Activated CD4-positive, CD25-positive, alpha-beta regulatory T cell treated with anti-CD3 and anti-CD28 coated beads, Interleukin-2, amount 50 U/mL, for 72 hours (primary cell): ENCODE measurements at regions not wholly inside any gene's neighbourhood (a gene's known extent, or its start where the extent isn't known, plus 50 kb on each side); places are given as distances from the start of the nearest gene placed in this dataset.

Experiments used
- DNase-seq: peaks from one replicate; pipeline ENCODE4 v3.0.0; 2021

DNA sequence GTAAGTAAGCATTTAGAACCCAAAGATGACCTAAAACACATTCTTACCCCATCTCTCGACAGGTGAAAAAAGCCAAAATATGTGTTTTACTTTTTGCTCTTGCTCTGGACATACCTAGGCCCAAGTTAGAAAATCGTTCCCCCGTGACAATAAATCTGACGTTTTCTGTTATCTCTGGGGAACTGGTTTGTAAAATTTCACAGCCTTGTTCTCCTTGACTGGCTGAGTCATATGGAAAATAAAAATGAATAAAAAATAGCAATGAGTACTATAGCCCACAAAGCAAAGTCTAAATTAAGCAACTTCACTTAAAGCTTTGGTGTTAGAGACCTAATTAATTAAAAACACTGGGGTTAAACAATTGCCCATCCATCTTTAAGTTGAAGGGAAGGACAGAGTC lies 286.9 kb upstream of the CLINT1 start:
- no peak for DNase-seq

DNA sequence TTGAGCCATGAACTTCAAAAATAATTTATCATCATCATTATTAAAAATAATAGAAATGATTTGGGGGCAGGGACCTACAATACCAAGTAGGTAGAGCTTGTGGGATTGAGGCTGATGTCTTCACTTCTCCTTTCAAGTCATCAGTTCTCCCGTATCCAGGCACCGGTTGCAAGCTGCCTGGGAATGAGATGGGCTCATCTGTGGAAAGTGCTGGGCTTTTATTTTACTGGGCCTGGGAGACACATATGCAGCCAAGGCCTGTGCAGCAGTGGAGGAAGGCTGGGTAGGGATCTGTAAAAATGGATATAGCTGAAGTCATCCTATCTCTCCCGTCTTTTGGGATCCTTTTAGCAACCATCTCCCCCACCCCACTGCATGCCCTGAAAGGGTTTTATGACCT lies 284.1 kb upstream of the CLINT1 start:
- DNase-seq, result no peak

DNA sequence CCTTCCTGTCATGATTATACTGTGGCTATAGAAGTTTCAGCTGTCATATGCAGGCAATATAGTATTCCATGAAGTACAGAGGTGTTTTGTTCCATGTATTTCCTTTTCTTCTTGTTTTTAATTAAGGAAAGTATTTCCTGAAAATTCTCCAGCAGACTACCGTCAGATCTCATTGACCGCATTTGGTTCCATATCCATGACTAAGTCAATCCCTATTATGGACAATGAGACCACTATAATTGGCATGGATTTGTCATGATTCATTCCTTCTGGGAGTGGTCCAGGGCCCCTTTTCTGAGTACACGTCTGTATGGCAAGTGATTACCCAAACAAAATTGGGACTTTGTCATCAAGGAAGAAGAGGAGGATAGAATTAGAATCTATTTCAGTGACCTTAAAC lies 283.2 kb upstream of the CLINT1 start:
- no peak for DNase-seq

DNA sequence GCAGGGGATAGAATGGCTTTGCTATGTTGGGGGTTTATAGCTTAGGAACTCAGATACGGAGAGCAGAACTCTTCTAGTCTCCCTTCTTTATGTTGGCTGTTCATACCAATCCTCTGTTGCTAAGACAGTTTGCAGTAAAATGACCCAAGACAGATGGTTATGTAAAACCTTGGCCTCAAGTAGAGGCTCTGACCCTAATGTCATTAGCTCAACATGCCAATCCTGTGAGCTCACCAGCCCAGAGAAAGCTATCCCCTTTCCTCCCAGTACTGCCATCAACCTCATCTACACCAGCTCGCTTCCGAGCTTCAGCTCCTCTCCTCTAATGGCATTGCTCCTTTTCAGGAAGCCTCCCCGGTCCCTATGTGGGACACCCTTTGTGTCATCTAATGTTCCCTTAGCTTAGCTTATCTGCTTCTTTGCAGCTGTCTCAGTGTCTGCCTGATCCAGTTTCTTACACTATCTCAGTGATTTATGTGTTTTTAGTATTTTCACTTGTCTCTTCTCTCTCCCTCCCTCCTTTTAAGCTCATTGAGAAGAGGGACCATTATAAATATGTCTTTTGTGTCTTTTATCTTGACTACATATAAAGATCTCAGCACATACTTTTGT lies 281.3 kb upstream of the CLINT1 start:
- DNase-seq, result no peak

DNA sequence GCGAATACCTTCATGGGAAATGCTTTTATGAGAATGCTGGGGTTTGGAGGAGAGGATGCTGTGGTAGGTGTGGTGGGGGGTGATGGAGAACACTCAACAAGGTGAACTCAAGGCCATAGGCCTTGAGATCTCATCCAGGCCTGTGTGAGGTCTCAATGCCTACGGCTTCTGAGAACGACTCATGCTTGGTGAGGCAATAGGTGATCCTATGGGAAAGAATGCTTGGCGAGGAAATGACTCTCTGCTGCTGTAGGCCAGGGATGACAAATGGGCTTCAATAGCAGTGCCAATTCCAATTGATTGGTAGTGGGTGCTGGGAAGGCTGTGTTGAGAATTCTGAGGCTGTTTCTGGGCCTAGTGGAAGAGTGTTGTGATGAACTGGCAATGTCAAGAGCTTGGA lies 280.2 kb upstream of the CLINT1 start:
- no peak for DNase-seq

DNA sequence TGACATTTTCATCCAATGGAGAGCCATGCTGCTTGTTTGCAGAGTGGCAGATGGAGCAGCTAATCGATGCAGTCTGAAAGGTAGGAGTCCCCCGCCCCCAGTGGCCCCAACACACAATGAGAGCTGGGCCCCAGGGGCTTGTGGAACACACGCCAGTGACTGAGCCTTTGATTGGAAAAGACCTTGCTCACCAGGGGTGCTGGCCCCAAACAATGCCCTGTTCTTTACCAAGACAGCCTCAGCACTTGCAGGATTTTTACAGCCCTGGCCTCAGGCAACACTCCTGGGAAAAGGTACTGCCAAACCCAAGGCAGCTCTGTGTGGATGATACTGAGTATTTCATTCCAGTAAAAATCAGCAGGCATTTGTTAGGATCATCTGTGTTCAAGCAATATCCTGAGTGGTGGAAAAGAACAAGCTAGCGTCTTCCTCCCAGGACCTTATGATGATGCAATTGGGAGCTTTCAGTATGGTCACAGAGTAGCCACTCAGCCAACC lies 276.8 kb upstream of the CLINT1 start:
- no peak for DNase-seq

DNA sequence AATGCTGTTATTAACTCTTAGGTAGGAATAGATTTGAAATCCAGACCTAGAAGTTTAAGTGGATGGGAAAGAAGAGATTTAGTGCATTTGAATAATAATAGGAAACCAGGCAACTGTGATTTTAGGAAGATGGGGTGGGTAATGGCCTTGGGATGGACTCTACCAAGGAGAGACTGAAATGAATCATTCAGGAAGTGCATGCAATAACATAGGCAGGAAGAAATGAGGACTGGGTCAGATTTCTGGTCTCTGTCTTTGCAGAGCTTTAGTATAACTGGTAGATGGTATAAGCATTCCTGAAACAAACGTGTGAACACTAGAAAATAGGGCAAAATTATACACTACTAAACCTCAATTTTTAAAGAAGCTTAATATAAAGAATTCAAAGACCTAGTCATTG lies 274.4 kb upstream of the CLINT1 start:
- DNase-seq, result no peak

DNA sequence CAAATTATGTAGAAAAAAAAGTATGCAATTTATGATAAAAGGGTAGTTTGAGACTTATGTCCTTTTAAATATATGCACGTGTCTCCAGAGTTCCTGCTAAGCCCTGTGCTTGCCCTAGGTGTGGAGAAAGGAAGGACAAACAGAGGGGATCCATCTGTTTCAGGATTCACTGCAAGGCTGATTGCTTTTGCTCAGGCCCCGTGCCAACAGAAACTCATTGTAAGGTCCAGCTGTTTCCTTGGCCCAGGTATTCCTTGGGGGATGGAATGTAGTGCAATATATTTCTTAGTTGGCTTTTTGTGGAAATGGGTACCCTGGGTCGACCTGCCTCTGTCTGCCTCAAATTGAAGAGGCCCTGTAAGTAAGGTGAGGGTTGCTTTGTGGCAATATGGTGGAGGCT lies 268.6 kb upstream of the CLINT1 start:
- DNase-seq, result no peak

DNA sequence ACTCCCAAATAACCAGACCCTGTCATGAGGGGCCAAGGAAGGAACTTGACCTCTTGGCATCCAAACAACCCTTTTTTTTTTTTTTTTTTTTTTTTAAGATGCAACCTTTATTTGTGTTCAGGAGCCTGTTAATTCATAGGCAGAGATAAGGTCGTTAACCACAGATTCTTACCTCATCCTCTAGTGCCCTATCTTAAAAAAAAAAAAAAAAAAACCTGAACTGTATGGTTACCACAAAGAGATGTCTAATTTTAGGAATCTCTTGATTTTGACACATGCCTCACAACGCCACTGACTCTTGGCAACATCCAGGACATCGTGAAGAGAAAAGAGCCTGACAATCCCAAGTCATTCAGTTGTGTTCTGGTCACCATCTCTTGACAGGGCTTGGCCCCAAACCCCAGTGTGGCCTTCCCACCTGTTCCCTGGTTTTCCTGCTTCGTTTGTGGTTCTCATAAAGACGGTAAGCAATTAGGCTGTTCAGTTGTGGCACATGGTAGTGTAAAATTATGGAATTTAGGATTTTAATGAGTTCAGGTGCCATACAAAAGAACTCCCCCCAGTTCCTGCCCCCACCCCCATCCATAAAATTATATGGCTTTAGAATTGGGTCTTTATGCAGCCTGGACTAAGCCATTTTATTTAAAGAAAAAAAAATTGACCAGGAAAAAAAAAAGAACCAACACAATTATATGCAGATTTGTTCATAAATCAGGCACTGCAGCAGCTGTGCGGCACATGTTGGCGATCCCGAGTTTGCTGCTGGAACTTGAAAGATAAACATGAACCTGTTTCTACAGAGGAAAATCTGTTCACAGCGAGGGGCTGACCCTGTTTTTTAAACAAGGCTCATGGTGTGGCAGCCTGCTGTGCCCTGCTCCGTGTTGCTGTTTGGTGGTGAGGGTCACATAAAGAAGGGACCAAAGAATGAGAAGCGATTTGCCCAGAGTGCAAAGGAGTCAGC lies 267.8 kb upstream of the CLINT1 start:
- DNase-seq, result no peak

DNA sequence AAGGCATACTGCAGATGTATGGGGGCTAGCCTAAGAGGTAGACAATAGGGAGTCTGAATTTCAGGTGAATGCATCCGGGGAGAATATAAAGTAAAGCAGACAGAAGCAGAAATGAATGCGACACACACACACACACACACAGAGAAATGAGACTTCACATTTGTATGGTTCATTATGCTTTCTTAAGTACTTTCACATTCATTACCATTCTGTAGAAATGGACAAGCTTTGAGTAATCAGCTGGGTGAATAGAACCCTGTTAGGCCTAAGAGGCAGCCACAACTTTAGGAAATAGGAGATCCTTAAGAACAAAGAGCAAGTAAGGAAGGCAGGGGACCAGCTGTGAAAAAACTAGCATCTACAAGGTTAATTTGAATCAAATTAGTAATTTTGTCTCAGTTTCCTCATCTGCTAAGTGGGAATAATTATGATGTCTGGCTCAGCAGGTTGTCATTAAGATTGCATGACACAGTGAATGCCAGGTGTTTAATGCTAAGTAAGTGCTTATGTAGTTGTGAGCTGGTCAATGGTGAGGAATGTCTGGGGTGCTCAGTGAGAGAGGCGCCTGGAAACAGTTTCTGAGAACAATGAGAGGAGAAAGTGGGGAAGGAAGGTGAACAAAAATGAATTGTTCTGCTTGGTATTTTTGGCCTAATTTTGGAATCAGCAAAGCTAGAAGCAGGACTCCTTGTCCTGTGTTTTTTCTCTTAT lies 265.8 kb upstream of the CLINT1 start:
- no peak for DNase-seq

DNA sequence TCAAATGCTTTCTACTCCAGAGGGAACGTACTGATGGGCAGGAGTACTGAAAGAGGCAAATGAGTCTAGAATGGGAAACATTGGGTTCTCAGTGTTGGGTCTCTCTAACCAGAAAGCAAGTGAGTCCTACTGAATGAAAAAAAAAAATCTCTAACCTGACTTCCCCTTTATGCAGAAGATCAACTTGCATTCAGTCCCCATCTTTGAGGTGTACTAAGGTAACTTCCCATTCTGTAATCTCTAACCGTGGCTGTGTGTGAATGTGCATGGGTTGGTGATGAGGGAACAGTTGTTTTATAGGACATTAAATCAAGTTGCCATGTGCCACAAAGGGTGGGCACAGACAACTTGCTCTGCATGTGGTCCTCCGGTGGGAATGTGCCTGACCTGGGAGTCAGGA lies 264.6 kb upstream of the CLINT1 start:
- no peak for DNase-seq

DNA sequence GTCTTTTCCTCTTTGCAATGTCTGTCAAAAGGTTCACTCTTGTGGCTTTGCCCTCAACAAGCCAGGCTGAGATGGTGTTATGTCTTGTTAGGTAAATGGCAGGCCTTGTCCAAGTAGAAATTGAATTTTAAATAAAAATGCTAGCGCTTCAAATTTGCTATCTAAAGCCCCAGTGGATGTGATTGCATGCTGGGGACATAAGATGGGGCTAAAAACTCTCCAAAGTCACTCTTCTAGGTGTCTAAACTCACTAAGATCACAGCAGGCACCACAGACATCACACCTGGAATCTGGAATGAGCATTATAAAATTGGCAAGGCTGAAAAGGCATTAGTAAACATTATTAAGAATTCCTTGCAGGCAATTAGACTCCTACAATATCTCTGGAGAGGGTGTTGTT lies 262.7 kb upstream of the CLINT1 start:
- DNase-seq, result no peak

DNA sequence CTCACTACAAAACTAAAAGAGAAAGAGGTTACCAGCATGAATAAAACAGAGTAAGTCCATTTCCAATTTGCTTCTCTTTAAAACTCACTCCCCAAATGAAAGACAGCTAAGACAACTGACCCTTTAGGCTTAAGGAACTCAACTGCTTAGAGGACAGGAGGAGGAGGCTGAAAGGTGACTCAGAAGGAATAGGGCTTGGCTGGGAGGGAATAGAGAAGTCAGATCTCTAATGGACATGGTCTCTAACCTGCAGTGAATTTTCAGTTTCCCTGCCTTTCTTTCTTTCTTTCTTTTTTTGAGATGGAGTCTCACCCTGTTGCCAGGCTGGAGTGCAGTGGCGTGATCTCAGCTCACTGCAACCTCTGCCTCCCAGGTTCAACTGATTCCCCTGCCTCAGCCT lies 261.8 kb upstream of the CLINT1 start:
- no peak for DNase-seq

DNA sequence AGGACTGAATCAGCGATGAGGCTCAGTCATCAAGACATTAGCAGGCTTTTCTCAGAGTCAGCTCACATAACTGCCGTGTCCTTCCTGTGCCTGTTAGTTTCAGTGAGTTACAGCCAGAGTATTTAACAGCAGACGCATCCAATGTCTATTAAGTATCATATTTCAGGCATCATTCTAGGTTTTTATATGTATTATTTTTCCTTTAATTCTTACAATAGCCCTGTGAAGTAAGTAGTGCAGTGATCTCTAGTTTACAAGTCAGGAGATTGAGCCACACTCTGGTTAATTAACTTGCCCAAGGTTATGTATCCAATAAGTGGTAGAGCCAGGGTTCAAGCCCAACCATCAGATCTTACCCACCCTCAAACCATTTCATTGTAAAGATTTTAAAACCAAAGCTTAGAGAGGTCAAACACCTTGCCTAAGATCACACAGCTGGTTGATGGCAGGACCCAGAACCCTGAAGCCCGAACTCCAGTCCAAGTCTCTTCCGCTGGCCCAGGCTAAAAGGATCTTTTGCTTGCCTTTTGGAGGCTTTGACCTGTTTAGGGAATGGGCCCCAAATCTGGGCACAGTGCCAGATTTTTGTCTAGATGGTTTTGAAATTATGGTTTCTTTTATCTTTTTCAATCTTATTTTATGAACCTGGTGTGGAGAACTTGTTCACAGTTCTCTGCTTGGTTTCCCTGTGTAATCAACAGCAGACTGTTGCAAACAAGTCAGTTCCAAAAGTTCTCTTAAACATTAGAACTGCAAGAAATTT lies 261.2 kb upstream of the CLINT1 start:
- DNase-seq, result no peak

DNA sequence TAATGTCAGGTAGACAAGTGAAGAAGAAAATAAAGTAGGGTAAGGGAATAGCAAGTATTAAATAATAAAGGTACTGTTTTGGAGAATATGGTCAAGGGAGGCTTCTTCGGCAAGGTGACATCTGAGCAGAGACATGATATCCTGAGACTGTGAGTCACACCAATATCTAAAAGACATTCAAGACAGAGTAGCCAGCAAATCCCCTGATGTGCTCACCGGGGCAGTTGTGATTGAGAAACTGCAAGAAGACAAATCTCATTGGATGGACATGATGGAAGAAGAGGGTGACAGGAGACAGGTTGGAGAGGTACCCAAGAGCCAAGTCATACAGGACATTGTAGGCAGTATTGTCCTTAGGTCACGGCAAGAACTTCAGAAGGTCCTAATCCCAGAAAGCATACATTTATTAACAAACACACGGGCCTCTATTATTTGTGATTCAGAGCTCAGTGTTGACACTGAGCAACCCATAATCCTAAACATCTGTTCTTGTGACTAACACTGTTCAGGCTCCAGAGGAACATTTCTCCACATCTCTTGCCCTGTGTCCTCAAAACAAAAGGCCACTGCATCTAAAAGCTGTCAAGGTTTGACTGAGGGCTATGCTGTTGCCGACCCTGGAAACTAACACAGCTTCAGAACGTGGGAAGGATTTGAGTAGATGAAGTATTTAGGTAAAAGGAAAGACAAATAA lies 258.7 kb upstream of the CLINT1 start:
- no peak for DNase-seq

DNA sequence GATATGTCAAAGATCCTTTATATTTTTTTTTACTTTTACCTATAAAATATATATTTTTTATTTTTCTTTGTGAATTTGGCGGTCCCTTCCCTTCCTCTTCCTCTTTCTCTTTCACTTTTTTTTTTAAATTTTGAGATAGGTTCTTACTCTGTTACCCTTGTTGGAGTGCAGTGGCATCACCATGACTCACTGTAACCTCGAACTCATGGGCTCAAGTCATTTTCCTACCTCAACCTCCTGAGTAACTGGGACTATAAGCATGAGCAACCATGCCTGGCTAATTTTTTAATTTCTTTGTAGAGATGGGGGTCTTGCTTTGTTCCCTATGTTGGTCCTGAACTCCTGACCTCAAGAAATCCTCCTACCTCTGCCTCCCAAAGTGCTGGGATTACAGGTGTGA lies 258.0 kb upstream of the CLINT1 start:
- DNase-seq, result no peak

DNA sequence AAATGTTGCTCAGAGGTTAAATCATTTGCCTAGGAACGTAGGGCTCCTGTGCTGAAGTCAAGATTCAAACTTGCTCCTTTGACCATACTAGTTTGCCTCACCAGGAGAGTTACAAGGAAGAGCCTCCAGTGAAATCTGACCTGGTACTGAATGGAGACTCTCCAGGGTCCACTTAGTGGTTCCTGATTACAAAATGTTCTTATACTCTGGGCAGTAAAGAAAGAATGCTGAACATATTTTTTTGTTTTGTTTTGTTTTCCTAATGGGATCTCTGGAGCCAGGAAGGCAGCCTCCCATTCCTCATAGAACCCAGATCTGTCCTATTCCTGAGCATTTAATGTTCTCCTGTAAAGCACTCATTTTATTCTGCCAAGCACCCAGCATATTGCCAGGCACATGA lies 256.5 kb upstream of the CLINT1 start:
- DNase-seq, result no peak

DNA sequence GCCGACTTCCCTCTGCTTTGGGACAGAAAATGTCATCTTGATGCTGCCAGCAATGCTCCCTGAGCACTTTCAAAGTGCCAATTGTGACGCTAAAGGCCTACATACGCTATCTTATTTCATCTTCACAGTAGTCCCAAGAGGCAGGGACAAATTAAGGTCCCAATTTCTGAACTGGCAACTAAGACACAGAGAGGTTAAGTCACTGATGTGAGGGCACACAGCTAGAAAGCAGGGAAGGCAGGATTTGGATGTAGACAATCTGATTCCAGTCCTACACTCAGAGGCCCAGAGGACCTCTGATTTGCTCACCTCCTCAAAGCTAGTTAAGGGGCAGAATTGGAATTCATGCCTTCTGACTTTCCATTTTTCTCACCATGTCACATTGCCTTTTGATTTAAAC lies 249.2 kb upstream of the CLINT1 start:
- no peak for DNase-seq

DNA sequence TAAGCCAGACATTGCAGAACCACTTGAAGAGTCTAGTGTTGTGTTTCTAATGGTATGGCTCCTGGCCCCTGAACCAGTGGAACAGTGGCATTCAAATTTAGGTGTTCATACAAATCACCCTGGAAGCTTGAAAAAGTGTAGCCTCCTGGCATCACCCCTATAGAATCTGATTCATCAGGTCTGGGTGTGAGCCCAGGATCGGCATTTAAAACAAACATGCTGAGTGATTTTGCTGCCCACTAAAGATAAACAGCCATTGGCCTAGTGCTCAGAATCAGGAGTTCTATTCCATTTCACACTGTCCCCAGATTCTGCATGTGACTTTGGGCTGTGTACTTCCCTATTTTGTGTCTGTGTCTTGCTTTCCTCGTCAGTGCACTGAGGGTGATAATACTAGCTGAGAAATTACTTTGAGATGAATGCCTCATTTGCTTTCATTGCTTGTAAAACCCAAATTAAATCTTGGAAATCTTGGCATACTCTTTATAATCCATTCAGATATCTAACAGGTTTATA lies 241.5 kb upstream of the CLINT1 start:
- no peak for DNase-seq

DNA sequence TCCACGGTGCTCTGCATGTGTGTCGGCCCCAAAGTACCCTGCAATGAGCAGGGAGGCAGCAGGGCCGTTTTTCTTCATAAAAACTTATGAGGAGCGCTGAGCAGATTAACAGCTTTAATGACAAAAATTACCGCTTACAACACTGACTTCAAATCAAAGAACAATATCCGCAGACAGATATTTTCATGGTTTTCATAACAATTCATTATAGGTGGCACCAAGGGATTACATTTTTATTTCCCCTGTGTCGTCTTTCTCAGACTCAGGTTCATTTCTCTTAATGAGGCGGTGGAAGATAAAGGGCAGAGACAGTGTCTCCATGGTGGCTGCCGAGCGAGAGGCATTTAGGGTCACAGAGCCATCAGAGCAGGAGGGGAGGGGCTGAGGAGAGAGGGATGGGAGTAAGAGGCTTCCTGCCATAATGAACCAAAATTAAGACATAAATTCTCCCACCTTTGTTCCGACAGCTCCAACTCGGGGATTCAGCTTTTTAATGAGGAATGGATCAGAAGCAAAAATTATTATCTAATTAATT lies 240.7 kb upstream of the CLINT1 start:
- DNase-seq, result no peak

DNA sequence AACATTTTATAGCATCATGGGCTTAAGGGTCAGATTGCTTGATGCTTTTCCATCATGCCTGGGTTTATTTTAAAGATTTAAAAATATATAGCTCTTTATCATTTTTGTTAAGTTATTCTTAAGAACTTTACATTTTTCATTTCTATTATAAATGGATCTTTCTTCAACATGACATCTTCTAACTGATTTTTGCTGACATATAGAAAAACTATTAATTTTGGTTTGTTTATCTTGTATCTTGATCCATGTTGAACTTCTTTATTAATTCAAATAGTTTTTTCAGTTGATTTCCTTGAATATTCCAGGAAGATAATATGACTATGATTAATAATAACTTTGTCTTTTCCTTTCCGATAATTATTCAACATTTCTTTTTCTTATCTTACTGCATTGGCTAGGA lies 237.9 kb upstream of the CLINT1 start:
- no peak for DNase-seq

DNA sequence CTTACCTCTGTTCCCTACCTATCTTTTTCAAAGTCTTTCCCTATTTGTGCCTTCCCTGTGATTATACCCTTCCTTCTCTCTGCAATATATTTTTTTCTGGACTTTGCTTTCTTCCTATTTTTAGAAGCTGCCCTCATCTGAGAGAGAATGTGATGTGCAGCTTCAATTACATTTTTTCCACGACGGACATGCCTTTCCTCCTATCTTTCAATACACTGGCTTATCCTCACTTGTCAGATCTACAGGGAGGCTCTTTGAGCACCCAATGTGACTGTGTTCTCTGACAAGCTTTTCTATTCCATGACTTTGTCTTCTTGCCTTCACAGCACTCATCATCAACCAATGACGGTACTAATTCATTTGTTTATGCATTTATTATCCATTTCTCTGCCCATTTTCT lies 227.9 kb upstream of the CLINT1 start:
- DNase-seq, result no peak
